HG02571 (cell line): ENCODE measurements at regions not wholly inside any gene's neighbourhood (a gene's known extent, or its start where the extent isn't known, plus 50 kb on each side); places are given as distances from the start of the nearest gene placed in this dataset.
"Not testable (repeated sequence)": the region's sequence is repeated elsewhere in the genome, so short reads cannot be mapped to it uniquely, and the experiment has no call there.

Source experiments
- ATAC-seq: cut with Tn5 transposase; IDR thresholded peaks from one replicate; pipeline ENCODE4 v1.9.1; 2021; ENCODE audit warnings: mild to moderate bottlenecking, moderate library complexity; ENCODE audit not compliant: unreplicated experiment

GRCh38 chr16:52113533-52114183 lies 433.3 kb downstream of the TOX3 start:
- no peak for ATAC-seq

- not testable (repeated sequence) for ATAC-seq
Measured at GRCh38 chr16:52104993-52105392, 441.9 kb downstream of the TOX3 start.

DNA sequence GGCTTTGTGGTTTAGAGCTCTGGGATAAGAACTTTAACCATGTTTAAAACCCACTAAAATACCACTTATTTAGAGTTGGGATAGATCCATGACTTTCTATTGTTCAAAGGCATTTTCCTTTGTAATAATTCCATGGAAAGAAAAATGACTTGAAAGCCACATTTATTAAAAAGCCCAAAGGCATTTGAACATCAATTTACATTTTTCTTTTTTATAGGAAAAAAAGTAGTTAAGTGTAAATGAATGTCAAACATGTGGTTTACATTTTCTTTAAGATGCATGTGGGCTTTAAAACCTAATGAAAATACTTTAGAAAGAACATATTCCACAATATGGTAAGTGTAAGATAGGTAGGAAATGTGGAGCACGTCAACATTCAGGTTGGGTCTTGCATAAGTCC lies 443.2 kb downstream of the TOX3 start:
- ATAC-seq: no peak

GRCh38 chr16:52101246-52101645 lies 445.7 kb downstream of the TOX3 start:
- no peak for ATAC-seq

GRCh38 chr16:52099382-52099781 lies 447.6 kb downstream of the TOX3 start:
- ATAC-seq: no peak

DNA sequence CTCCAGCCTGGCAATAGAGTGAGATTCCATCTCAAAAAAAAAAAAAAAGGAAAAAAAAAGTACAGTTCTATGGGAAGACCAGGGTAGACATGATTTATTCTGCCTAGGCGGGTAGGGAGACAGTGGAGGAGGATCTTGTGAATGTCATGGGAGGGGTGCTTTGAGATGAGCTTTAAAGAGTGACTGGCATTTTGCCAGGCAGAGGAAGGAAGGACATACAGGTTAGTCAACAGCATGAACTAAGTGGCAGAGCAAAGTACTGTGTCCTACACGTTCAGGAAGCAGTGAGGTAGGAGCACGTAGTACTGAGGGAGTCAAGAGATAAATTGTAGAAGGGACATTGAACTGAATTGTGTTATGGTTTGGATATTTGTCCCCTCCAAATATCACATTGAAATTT lies 451.5 kb downstream of the TOX3 start:
- no peak for ATAC-seq

DNA sequence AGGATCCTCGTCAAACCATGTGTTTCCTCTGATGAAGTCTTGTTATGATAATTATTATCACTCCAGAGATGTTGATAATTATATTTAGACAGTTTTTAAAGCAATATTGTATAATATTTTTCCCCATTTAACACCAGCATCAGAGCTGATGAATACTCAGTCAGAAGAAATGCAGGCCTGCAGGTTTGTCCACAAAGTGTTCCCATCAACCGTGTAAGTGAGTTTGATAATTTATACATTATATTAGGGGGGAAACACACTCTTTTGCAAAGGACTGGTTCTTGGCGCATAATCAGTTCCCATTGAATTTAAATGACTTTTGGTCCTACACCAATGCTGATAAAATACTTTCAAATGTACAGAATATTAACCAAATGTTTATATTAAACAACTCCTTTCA lies 454.8 kb downstream of the TOX3 start:
- ATAC-seq: no peak

DNA sequence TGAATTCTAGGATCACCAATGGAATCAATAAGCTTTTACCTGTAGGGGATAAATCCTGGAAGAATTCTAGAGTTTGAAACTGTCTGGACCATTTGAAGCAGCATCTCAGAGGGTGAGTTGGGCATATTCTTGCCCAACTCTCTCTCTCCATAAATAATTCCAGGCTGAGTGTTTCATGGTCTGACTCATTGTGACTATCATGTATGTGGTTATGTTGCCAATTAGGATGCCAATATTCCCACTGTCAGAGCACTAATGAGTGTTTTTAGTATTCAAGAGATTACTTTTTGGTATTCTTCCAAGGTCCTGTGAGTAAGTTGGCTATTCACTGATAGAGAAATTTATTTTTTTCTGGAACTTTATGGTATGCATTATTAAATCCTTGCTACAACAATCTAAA lies 456.9 kb downstream of the TOX3 start:
- ATAC-seq: no peak

DNA sequence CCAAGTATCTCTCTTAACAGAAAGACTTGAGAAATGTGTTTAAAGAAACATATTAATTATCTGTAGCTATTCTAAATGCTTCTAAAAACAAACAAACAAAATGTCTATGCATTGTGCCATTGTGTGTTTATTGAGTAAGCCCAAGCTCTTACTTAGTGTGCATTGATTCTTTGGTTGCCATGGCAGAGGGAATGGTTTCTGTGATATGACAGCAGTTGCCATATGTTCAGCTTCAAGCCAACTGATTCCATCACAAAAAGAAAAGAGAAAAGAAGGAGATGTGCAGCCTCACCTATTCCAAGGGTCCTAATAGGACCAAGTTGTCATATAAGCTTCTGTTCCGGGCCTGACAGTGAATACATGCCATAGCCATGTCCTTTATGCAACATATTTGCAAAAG lies 457.5 kb downstream of the TOX3 start:
- ATAC-seq: no peak

DNA sequence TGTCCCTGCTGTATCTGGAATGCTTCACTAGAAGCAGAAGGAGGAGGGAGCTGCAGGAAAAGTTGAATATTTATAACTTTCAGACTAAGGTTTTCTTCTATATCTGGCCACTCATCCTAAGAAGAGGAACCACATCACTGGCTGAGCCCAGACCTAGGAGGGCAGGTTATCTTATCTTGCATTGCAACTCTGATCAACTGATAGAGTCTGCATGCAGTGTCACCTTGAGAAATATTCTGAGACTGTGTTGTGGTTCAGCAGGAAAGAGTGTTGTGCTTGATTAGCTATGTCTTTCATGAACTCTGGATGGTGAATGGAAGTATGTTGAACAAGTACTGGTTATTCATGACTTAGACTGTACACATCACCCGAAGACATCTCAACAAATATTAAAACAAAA lies 460.0 kb downstream of the TOX3 start:
- no peak for ATAC-seq

- no peak for ATAC-seq
Measured at GRCh38 chr16:52078716-52079655, 468.0 kb downstream of the TOX3 start.

- ATAC-seq: no peak
Measured at GRCh38 chr16:52077607-52078006, 469.3 kb downstream of the TOX3 start.

- no peak for ATAC-seq
Measured at GRCh38 chr16:52076801-52077201, 470.1 kb downstream of the TOX3 start.

DNA sequence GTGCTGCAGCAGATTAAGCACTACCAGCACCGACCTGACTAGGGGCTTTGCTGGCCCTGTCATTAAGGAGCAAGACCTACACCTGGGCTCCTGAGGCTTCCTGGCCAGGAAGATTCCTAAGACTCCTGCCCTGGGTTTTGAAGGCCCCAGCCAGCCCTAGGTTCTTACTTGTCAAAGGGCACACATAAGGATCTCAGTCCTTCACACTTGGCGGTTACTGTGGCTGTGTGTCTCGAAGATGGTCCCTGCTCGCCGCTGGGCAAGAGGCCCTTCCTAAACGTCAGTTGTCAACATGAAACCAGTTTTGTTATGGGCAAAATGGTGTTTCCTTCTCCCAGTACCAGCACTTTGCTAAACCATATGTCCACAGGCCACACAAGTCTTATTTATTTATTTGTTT lies 470.6 kb downstream of the TOX3 start:
- ATAC-seq: no peak

GRCh38 chr16:52074133-52074532 lies 472.8 kb downstream of the TOX3 start:
- ATAC-seq: no peak

DNA sequence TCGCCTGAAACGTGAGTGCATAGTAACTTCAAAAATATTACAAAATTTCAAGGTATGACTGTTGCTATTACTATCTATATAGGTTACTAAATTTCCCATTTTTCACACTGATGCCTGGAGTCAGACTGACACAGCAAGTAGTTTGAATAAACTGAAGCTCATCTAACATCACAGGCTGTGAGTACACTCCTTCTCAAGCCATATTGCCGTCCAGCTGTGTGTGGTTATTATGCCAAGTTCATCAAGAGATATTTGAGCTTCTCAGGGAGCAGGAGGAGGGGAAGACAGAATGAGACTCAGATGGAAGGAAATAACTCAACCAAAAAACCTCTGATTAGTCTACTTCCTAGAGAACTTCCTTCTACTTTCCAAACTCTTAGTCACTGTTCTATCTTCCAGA lies 473.9 kb downstream of the TOX3 start:
- ATAC-seq: no peak

DNA sequence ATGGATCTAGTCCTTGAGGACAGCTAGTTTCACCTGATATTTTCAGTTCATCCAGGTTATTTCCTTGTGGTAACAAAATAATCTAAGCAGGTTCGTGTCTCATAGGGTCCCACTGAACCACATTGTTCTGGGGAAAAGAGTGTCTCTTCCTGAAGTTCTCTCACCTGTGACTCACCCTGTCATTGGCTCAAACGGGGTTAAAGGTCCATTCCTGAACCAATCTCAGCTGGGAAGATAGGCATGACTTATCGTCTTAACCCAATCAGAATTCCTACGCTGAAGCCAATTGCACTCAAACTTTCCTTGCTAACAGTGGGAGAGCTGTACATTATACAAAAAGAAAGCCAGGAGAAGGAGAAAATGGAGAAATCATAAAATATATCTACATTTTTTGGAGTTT lies 475.8 kb downstream of the TOX3 start:
- no peak for ATAC-seq

GRCh38 chr16:52070341-52071057 lies 476.4 kb downstream of the TOX3 start:
- no peak for ATAC-seq

DNA sequence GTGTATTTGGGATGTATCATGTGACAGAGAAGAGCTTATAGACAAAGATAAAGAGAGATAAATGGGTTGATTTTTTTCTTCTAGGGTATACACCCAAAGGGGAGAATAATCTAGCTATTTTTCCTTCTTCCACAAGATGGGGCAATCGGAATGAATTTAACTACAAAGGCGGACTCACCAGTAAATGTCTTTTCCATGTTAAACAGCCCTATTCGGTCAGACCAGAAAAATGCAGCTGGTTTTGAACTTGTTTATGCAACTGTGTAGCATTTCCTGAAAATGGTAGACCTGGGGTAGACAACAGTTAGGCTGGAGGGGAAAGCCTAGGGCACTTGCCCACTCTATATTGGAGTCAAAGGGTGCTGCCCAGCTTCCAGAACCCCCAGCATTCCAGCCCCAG lies 477.1 kb downstream of the TOX3 start:
- no peak for ATAC-seq

- no peak for ATAC-seq
Measured at GRCh38 chr16:52068447-52069074, 478.4 kb downstream of the TOX3 start.

DNA sequence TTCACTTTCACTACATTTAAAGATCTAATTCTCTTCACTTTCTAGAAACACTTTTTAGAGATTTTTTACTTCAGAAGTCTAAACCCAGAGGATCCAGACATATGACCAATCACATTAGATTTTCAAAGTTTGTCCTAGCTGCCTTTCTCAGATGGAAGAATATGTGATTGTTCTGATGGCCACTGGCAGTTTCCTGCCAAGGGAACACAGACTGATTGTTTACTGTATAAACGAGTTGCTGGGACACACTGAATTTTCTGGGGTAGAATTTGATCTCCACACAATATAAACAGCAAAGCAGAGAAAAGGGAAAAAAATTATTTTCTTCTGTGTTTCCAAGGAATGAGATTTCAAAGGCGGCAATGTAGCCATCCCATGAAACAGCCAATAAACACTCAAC lies 480.0 kb downstream of the TOX3 start:
- ATAC-seq: no peak
